GM23338 (cell line): ENCODE measurements at regions not wholly inside any gene's neighbourhood (a gene's known extent, or its start where the extent isn't known, plus 50 kb on each side); places are given as distances from the start of the nearest gene placed in this dataset.

Source experiments
- ATAC-seq: fragments of 200-7000 bp; cut with Tn5 transposase; 3 replicates; pipeline ENCODE4 v1.9.1; 2020
- DNase-seq: peaks from one replicate; pipeline ENCODE4 v3.0.0-alpha.2; 2015; ENCODE audit warnings: low spot score
- H2AFZ ChIP-seq: fragments of 200-600 bp; sonication (generic); 2 replicates; pipeline ENCODE4 v1.8.0; 2016; ENCODE audit warnings: antibody characterized with exemption, mild to moderate bottlenecking, moderate library complexity
- H3F3A ChIP-seq: fragments of 200-600 bp; sonication (generic); replicated peaks from 2 replicates; pipeline ENCODE4 v1.8.0; 2017; ENCODE audit warnings: antibody characterized with exemption, mixed run types, low read depth
- H3K27ac ChIP-seq: fragments of 200-600 bp; sonication (generic); 2 replicates; pipeline ENCODE4 v1.6.1; 2016; ENCODE audit warnings: low read depth
- H3K27me3 ChIP-seq: fragments of 200-600 bp; sonication (generic); 2 replicates; pipeline ENCODE4 v1.8.0; 2016; ENCODE audit warnings: mild to moderate bottlenecking, mixed run types, moderate library complexity; ENCODE audit not compliant: insufficient read depth
- H3K36me3 ChIP-seq: fragments of 200-600 bp; sonication (generic); 2 replicates; pipeline ENCODE4 v1.8.0; 2016; ENCODE audit warnings: mild to moderate bottlenecking; ENCODE audit not compliant: insufficient read depth
- H3K4me1 ChIP-seq: fragments of 200-600 bp; sonication (generic); 2 replicates; pipeline ENCODE4 v1.8.0; 2016; ENCODE audit warnings: mild to moderate bottlenecking, moderate library complexity; ENCODE audit not compliant: insufficient read depth
- H3K4me2 ChIP-seq: fragments of 200-600 bp; sonication (generic); 2 replicates; pipeline ENCODE4 v1.7.1; 2017; ENCODE audit warnings: mixed run types
- H3K4me3 ChIP-seq: fragments of 200-600 bp; sonication (generic); 2 replicates; pipeline ENCODE4 v1.6.1; 2016; ENCODE audit warnings: mixed run types
- H3K79me2 ChIP-seq: fragments of 200-600 bp; sonication (generic); replicated peaks from 2 replicates; pipeline ENCODE4 v1.8.0; 2017; ENCODE audit warnings: mild to moderate bottlenecking; ENCODE audit not compliant: insufficient read depth
- H3K9me2 ChIP-seq: fragments of 200-600 bp; sonication (generic); 2 replicates; pipeline ENCODE4 v1.8.0; 2017; ENCODE audit not compliant: insufficient read depth
- H4K20me1 ChIP-seq: fragments of 200-600 bp; sonication (generic); replicated peaks from 2 replicates; pipeline ENCODE4 v1.8.0; 2017; ENCODE audit warnings: mild to moderate bottlenecking; ENCODE audit not compliant: insufficient read depth
- H3K27ac Mint-ChIP-seq: 2 replicates; pipeline ENCODE4 v1.8.0; 2020; ENCODE audit warnings: inconsistent platforms, mild to moderate bottlenecking, moderate library complexity, mixed read lengths
- H3K27me3 Mint-ChIP-seq: 3 replicates; pipeline ENCODE4 v1.8.0; 2022; ENCODE audit warnings: low read depth, mild to moderate bottlenecking, moderate library complexity, mixed read lengths, inconsistent platforms; ENCODE audit not compliant: insufficient read depth, poor library complexity
- H3K36me3 Mint-ChIP-seq: 3 replicates; pipeline ENCODE4 v1.8.0; 2021; ENCODE audit warnings: low read depth, mild to moderate bottlenecking, inconsistent platforms, moderate library complexity, mixed read lengths
- H3K4me1 Mint-ChIP-seq: 3 replicates; pipeline ENCODE4 v1.8.0; 2020; ENCODE audit warnings: mild to moderate bottlenecking, inconsistent platforms, mixed read lengths
- H3K4me3 Mint-ChIP-seq: 3 replicates; pipeline ENCODE4 v1.8.0; 2021; ENCODE audit warnings: moderate library complexity, mild to moderate bottlenecking, inconsistent platforms, mixed read lengths
- H3K9me3 Mint-ChIP-seq: 3 replicates; pipeline ENCODE4 v1.8.0; 2020; ENCODE audit warnings: moderate library complexity, mild to moderate bottlenecking, inconsistent platforms, mixed read lengths
- CREB1 ChIP-seq: fragments of 250-450 bp; sonication (Bioruptor Pico); IDR thresholded peaks from 2 replicates; pipeline ENCODE4 v1.5.0; 2020; ENCODE audit warnings: low read depth, mild to moderate bottlenecking, moderate library complexity
- EZH2 ChIP-seq: fragments of 200-600 bp; sonication (generic); IDR thresholded peaks from one replicate; pipeline ENCODE4 v1.8.0; 2017; ENCODE audit warnings: antibody characterized with exemption, mild to moderate bottlenecking, low read depth; ENCODE audit not compliant: unreplicated experiment
- EZH2phosphoT487 ChIP-seq: fragments of 200-600 bp; sonication (generic); IDR thresholded peaks from one replicate; pipeline ENCODE4 v1.8.1; 2018; ENCODE audit warnings: antibody characterized with exemption; ENCODE audit not compliant: unreplicated experiment
- POLR2AphosphoS5 ChIP-seq: IDR thresholded peaks from 2 replicates; pipeline ENCODE4 v1.6.1; 2016; ENCODE audit warnings: antibody characterized with exemption, low read depth
- STAT1 ChIP-seq: IDR thresholded peaks from one replicate; pipeline ENCODE4 v1.6.1; 2016; ENCODE audit warnings: antibody characterized with exemption; ENCODE audit not compliant: unreplicated experiment
- ZNF114 ChIP-seq: fragments of 250-450 bp; sonication (Bioruptor Pico); IDR thresholded peaks from 2 replicates; pipeline ENCODE4 v1.5.0; 2020; ENCODE audit warnings: mild to moderate bottlenecking, moderate library complexity
- TF ChIP-seq, protein P1 (sequence below), 2 experiments: fragments of 200-600 bp in 1 of 2; sonication (generic) in 1 of 2; conservative IDR thresholded peaks; 2 replicates each; pipeline versions ENCODE4 v1.5.1 to v1.6.1; 2016 to 2017; ENCODE audit warnings: antibody characterized with exemption in 2 of 2, low read depth in 2 of 2, mild to moderate bottlenecking in 2 of 2, moderate library complexity in 1 of 2
- TF ChIP-seq, protein P2 (sequence below): IDR thresholded peaks from 2 replicates; pipeline ENCODE4 v1.6.1; 2016; ENCODE audit warnings: antibody characterized with exemption
- TF ChIP-seq, protein P3 (sequence below): fragments of 250-450 bp; sonication (Bioruptor Pico); IDR thresholded peaks from 2 replicates; pipeline ENCODE4 v1.5.0; 2020; ENCODE audit warnings: mild to moderate bottlenecking, moderate library complexity

DNA sequence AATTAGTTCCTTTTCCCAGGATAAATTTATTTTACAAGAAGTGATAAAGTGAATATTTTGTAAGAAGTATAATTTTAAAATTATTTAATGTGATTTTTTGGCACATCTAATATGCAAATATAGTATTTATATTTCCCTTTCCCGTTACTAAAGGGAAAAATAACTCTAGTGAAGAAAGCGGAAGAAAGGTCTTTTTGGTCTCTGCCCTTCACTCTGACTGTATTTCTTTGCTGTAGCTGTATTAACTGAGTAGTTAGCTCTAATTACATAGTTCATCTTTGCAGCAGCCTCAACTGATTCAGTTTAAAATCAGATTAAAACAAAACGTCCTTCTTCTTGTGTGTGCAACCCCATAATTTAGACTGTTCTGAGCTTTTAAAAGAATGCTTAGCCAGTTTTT is 57.4 kb upstream of the RNF144B start:
- Histone ChIP-seq H3K4me1 (peaks cover 13% of the 10 kb centered on the region), H3K4me3 (no peak overlapping the region), H3K27me3 (no peaks in the 10 kb centered on the region), H3K4me2 (no peak overlapping the region), H4K20me1 (no peaks in the 10 kb centered on the region), H2AFZ (no peak overlapping the region), H3F3A (no peaks in the 10 kb centered on the region), H3K27ac (no peak overlapping the region), H3K9me2 (no peaks in the 10 kb centered on the region), H3K79me2 (no peaks in the 10 kb centered on the region), H3K36me3 (no peaks in the 10 kb centered on the region)
- Mint-ChIP-seq H3K27ac (peak overlapping the region; percentile 66; the same call in 1 of the 2 replicates), H3K9me3 (no peaks in the 10 kb centered on the region; the same call in 2 of the 3 replicates), H3K27me3 (no peaks in the 10 kb centered on the region), H3K4me1 (peaks cover 29% of the 10 kb centered on the region), H3K36me3 (no peaks in the 10 kb centered on the region), H3K4me3 (no peak overlapping the region)
- no peak for DNase-seq
- no peak for ATAC-seq
- TF ChIP-seq CREB1 (CRISPR knock-in tag) (no peak), ZNF114 (CRISPR knock-in tag) (no peak), EZH2phosphoT487 (no peak), STAT1 (no peak)
- TF ChIP-seq, protein P1, sequence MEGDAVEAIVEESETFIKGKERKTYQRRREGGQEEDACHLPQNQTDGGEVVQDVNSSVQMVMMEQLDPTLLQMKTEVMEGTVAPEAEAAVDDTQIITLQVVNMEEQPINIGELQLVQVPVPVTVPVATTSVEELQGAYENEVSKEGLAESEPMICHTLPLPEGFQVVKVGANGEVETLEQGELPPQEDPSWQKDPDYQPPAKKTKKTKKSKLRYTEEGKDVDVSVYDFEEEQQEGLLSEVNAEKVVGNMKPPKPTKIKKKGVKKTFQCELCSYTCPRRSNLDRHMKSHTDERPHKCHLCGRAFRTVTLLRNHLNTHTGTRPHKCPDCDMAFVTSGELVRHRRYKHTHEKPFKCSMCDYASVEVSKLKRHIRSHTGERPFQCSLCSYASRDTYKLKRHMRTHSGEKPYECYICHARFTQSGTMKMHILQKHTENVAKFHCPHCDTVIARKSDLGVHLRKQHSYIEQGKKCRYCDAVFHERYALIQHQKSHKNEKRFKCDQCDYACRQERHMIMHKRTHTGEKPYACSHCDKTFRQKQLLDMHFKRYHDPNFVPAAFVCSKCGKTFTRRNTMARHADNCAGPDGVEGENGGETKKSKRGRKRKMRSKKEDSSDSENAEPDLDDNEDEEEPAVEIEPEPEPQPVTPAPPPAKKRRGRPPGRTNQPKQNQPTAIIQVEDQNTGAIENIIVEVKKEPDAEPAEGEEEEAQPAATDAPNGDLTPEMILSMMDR (conservative IDR thresholded peaks at IDR 0.05; ENCODE audit: low read depth in 2 of 2), result no peak
- TF ChIP-seq, protein P2, sequence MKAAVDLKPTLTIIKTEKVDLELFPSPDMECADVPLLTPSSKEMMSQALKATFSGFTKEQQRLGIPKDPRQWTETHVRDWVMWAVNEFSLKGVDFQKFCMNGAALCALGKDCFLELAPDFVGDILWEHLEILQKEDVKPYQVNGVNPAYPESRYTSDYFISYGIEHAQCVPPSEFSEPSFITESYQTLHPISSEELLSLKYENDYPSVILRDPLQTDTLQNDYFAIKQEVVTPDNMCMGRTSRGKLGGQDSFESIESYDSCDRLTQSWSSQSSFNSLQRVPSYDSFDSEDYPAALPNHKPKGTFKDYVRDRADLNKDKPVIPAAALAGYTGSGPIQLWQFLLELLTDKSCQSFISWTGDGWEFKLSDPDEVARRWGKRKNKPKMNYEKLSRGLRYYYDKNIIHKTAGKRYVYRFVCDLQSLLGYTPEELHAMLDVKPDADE, result no peak

DNA sequence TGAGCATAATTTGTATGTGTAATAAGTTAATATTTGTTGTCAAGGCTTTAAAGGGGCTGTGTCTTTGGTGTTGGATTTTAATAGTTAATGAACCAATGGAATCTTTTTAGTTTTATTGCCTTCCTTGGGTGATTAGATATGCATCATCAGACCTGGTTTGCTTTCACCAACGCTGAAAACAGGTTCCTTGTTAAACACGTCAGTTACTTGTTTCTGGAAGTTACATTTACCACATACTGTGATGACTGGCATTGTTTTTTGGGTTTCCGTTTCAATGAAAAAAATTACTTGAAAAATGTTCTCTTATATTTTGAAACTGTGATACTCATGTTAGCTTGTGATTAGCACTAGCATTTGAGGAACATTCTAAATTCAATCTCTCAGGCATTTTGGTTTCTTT is 58.6 kb upstream of the RNF144B start:
- no peak overlapping the region for H3K4me3 Mint-ChIP-seq
- H3K36me3 ChIP-seq, result no peaks in the 10 kb centered on the region
- H3K36me3 Mint-ChIP-seq, result no peaks in the 10 kb centered on the region
- no peak overlapping the region for H3K4me2 ChIP-seq
- no peaks in the 10 kb centered on the region for H3K27me3 Mint-ChIP-seq
- H3K9me2 ChIP-seq, result no peaks in the 10 kb centered on the region
- H3K9me3 Mint-ChIP-seq, result no peaks in the 10 kb centered on the region; the same call in 2 of the 3 replicates
- H2AFZ ChIP-seq, result no peak overlapping the region
- peaks cover 13% of the 10 kb centered on the region for H3K4me1 ChIP-seq
- no peak for DNase-seq
- no peak overlapping the region for H3K27ac Mint-ChIP-seq
- ATAC-seq, result no peak
- H3K27ac ChIP-seq, result no peak overlapping the region
- H3K4me1 Mint-ChIP-seq, result peaks cover 29% of the 10 kb centered on the region
- no peaks in the 10 kb centered on the region for H3F3A ChIP-seq
- no peaks in the 10 kb centered on the region for H3K27me3 ChIP-seq
- no peaks in the 10 kb centered on the region for H3K79me2 ChIP-seq
- H4K20me1 ChIP-seq, result no peaks in the 10 kb centered on the region
- H3K4me3 ChIP-seq, result no peak overlapping the region
- TF ChIP-seq, protein P3, sequence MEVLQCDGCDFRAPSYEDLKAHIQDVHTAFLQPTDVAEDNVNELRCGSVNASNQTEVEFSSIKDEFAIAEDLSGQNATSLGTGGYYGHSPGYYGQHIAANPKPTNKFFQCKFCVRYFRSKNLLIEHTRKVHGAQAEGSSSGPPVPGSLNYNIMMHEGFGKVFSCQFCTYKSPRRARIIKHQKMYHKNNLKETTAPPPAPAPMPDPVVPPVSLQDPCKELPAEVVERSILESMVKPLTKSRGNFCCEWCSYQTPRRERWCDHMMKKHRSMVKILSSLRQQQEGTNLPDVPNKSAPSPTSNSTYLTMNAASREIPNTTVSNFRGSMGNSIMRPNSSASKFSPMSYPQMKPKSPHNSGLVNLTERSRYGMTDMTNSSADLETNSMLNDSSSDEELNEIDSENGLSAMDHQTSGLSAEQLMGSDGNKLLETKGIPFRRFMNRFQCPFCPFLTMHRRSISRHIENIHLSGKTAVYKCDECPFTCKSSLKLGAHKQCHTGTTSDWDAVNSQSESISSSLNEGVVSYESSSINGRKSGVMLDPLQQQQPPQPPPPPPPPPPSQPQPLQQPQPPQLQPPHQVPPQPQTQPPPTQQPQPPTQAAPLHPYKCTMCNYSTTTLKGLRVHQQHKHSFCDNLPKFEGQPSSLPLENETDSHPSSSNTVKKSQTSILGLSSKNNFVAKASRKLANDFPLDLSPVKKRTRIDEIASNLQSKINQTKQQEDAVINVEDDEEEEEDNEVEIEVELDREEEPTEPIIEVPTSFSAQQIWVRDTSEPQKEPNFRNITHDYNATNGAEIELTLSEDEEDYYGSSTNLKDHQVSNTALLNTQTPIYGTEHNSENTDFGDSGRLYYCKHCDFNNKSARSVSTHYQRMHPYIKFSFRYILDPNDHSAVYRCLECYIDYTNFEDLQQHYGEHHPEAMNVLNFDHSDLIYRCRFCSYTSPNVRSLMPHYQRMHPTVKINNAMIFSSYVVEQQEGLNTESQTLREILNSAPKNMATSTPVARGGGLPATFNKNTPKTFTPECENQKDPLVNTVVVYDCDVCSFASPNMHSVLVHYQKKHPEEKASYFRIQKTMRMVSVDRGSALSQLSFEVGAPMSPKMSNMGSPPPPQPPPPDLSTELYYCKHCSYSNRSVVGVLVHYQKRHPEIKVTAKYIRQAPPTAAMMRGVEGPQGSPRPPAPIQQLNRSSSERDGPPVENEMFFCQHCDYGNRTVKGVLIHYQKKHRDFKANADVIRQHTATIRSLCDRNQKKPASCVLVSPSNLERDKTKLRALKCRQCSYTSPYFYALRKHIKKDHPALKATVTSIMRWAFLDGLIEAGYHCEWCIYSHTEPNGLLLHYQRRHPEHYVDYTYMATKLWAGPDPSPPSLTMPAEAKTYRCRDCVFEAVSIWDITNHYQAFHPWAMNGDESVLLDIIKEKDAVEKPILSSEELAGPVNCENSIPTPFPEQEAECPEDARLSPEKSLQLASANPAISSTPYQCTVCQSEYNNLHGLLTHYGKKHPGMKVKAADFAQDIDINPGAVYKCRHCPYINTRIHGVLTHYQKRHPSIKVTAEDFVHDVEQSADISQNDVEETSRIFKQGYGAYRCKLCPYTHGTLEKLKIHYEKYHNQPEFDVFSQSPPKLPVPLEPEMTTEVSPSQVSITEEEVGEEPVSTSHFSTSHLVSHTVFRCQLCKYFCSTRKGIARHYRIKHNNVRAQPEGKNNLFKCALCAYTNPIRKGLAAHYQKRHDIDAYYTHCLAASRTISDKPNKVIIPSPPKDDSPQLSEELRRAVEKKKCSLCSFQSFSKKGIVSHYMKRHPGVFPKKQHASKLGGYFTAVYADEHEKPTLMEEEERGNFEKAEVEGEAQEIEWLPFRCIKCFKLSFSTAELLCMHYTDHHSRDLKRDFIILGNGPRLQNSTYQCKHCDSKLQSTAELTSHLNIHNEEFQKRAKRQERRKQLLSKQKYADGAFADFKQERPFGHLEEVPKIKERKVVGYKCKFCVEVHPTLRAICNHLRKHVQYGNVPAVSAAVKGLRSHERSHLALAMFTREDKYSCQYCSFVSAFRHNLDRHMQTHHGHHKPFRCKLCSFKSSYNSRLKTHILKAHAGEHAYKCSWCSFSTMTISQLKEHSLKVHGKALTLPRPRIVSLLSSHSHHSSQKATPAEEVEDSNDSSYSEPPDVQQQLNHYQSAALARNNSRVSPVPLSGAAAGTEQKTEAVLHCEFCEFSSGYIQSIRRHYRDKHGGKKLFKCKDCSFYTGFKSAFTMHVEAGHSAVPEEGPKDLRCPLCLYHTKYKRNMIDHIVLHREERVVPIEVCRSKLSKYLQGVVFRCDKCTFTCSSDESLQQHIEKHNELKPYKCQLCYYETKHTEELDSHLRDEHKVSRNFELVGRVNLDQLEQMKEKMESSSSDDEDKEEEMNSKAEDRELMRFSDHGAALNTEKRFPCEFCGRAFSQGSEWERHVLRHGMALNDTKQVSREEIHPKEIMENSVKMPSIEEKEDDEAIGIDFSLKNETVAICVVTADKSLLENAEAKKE (CRISPR knock-in tag), result no peak
- no peak for TF ChIP-seq EZH2
- no peak for TF ChIP-seq POLR2AphosphoS5
- TF ChIP-seq, protein P2, result no peak
- TF ChIP-seq STAT1, result no peak
- TF ChIP-seq, protein P1 (conservative IDR thresholded peaks at IDR 0.05; ENCODE audit: low read depth in 2 of 2), result no peak
- TF ChIP-seq EZH2phosphoT487, result no peak
